Gastroesophageal sphincter (tissue), 3 donors: ENCODE measurements at regions not wholly inside any gene's neighbourhood (a gene's known extent, or its start where the extent isn't known, plus 50 kb on each side); places are given as distances from the start of the nearest gene placed in this dataset.

Experiments used
- EP300 ChIP-seq: sonication (generic); formaldehyde crosslinking; IDR thresholded peaks from one replicate; pipeline ENCODE4 v1.6.1; 2017; ENCODE audit warnings: antibody characterized with exemption, mild to moderate bottlenecking
- POLR2AphosphoS5 ChIP-seq: sonication (generic); formaldehyde crosslinking; IDR thresholded peaks from one replicate; pipeline ENCODE4 v1.6.1; 2017; ENCODE audit warnings: antibody characterized with exemption
- TF ChIP-seq, protein P1 (sequence below), 4 experiments: fragments of 200-600 bp in 2 of 4; fragments of 450-650 bp in 2 of 4; sonication (generic) in 1 of 4; IDR thresholded peaks; one replicate each; pipeline ENCODE4 v1.5.1; 2017 to 2019; ENCODE audit warnings: antibody characterized with exemption in 4 of 4, mild to moderate bottlenecking in 2 of 4, moderate library complexity in 2 of 4

DNA sequence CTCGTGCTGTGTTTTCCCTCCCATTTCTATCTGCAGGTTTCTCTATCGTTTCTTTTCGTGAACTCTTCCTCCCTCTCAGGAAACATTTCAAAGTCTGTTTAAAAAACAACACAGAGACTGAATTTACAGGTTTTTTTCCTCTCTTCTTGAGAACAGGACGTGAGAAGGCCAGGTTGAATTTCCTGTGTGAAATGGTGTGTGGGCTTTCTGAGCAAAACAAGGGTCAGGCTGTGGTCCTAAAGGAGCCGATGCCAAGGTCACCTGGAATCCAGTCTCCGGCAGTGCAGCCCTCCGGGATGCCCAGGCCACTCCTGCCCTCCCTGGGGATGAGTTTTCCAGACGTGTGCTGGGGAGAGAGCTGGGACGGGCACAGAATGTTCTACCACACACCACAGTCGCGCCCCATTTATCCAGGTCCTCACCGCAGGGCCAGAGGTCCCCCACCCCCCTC is 62.7 kb upstream of the RUNX3 start:
- TF ChIP-seq, protein P1, sequence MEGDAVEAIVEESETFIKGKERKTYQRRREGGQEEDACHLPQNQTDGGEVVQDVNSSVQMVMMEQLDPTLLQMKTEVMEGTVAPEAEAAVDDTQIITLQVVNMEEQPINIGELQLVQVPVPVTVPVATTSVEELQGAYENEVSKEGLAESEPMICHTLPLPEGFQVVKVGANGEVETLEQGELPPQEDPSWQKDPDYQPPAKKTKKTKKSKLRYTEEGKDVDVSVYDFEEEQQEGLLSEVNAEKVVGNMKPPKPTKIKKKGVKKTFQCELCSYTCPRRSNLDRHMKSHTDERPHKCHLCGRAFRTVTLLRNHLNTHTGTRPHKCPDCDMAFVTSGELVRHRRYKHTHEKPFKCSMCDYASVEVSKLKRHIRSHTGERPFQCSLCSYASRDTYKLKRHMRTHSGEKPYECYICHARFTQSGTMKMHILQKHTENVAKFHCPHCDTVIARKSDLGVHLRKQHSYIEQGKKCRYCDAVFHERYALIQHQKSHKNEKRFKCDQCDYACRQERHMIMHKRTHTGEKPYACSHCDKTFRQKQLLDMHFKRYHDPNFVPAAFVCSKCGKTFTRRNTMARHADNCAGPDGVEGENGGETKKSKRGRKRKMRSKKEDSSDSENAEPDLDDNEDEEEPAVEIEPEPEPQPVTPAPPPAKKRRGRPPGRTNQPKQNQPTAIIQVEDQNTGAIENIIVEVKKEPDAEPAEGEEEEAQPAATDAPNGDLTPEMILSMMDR (IDR thresholded peaks at IDR 0.05): no peak
- TF ChIP-seq EP300 (no peak), POLR2AphosphoS5 (no peak)
